ENCODE measurements at regions not wholly inside any gene's neighbourhood (a gene's known extent, or its start where the extent isn't known, plus 50 kb on each side); places are given as distances from the start of the nearest gene placed in this dataset.
"Not testable (repeated sequence)": the region's sequence is repeated elsewhere in the genome, so short reads cannot be mapped to it uniquely, and the experiment has no call there.

DNA sequence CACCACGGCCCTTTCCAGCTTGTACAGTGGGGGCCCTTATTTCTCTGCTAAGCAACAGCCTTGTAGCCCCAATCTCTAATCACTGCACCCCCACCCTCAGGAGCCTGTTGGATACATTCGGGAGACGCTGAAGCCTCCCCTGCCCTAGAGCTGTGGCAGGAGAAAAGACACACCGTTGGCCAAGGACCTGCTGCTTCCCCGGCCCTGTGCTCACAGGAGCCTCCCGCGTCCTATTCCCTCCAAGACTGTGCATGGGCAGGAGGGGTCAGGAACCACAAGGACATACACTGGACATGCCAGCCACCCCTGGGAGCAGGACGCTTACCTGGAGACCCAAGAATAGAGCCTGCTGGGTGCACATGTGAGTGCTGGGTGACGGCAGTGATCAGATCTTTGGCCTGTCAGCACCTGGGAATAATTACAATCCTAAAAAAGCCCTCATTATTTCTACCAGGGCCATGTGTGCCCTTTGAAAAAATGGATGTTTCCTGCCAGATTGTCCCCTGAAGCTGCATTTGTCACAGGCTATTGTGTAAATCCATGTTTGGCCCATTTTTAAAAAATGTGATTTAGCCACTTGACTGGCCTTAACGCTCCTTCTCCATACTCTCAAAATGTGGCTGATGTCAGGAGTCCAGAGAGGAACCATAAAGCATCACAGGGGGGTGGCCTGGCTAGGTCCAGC is 590.6 kb downstream of the MATN1 start:
- no peaks in the 10 kb centered on the region for H3K36me3 Mint-ChIP-seq
- no peak overlapping the region for H3K27ac Mint-ChIP-seq
- no peak overlapping the region for H3K4me3 Mint-ChIP-seq
- DNase-seq: no peak
- H3K4me1 Mint-ChIP-seq: peaks cover 0 to 3% of the 10 kb centered on the region in 2 donors
- no peaks in the 10 kb centered on the region for H3K9me3 Mint-ChIP-seq
- peaks cover 2 to 7% (median 5%) of the 10 kb centered on the region in 3 donors for H3K27me3 Mint-ChIP-seq (ENCODE audit: low read depth in 3 of 3)

DNA sequence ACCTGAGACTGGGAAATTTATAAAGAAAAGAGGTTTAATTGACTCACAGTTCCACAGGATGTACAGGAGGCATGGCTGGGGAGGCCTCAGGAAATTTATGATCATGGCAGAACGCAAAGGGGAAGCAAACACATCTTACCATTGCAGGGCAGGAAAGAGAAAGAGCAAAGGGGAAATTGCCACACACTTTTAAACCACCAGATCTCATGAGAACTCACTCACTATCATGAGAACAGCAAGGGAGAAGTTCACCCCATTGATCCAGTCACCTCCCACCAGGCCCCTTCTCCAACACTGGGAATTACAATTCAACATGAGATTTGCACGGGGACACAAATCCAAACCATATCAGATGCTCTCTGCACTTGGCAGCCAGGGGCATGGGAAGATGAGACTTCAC is 592.8 kb downstream of the MATN1 start:
- H3K4me3 Mint-ChIP-seq; H3K36me3 Mint-ChIP-seq; DNase-seq; H3K27ac Mint-ChIP-seq; H3K4me1 Mint-ChIP-seq; H3K27me3 Mint-ChIP-seq (ENCODE audit: low read depth in 3 of 3); H3K9me3 Mint-ChIP-seq: not testable (repeated sequence)

DNA sequence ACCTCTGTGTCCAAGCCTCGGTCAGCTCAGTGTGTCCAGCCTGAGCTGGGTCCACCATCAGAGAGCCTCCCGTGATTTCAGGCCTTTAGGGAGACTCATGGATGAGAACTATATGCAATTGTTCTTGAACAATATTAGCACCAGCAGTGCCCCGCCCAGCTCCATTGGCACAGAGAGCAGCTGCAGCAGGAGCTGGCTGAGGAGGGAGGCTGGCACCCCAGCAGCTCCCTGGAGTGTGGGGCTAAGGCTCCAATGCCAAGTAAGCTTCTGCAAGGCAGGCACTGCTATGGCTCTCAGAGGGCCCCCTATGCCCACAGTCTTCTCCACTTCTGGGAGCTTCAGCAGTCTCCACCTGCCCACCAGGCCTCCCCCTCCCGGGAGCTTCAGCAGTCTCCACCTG is 593.3 kb downstream of the MATN1 start:
- Mint-ChIP-seq H3K9me3 (no peaks in the 10 kb centered on the region), H3K4me1 (peaks cover 0 to 3% of the 10 kb centered on the region in 2 donors), H3K27me3 (ENCODE audit: low read depth in 3 of 3) (peaks cover 2 to 7% (median 5%) of the 10 kb centered on the region in 3 donors), H3K27ac (no peak overlapping the region), H3K4me3 (no peak overlapping the region), H3K36me3 (no peaks in the 10 kb centered on the region)
- DNase-seq: no peak

DNA sequence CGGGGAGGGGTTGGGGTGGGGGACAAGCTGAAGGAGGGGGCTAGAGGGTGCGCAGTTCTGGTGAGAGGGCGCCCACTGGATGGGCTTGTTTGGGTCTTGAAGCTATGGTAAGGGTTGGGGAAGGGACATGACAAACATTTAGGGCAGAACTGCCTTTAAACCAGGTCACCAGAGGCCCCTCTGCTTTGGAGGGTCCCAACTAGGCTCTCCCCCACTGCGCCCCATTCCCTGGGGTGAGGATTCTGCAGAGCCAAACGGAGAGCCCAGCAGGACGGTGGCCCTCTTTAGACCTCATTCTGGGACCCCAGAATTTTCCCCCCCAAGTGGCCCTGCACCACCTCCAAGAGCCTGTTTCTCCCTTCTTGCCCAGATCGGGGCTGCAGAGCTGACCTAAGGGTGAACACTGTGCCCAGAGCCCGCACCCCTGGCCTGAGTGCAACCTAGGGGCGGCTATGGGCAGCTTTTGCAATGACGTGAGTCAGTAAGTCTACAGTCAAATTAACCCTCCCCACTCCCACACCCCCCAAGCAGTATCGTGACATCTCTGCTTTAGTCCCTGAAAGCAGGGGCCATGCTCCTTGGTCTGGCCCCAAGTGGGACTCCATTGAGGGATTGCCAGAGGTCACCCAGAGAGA is 593.8 kb downstream of the MATN1 start:
- Mint-ChIP-seq H3K27me3 (ENCODE audit: low read depth in 3 of 3) (peaks cover 2 to 7% (median 5%) of the 10 kb centered on the region in 3 donors), H3K4me3 (no peak overlapping the region), H3K36me3 (no peaks in the 10 kb centered on the region), H3K27ac (no peak overlapping the region), H3K4me1 (peaks cover 0 to 3% of the 10 kb centered on the region in 2 donors), H3K9me3 (no peaks in the 10 kb centered on the region)
- no peak for DNase-seq

DNA sequence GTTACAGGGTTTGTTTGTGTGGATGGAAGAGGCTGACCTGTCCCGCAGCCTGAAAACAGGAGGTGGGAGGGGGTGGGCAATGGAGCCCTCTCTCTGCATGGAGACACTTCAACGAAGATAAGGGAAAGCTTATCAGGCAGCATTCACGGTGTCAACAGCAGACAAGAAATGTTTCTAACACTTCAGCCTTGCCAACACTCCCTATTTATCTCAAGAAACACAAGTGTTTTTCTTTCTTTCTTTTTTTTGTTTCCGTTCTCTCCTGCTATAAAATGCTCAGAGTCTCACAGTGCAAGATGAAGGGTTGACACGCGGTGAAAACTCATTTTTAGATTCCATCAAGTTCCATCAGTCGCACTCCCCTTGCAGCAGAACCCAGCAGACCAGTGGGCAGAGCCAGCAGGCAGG is 594.4 kb downstream of the MATN1 start:
- Mint-ChIP-seq H3K4me1 (peaks cover 0 to 3% of the 10 kb centered on the region in 2 donors), H3K9me3 (no peaks in the 10 kb centered on the region), H3K4me3 (no peak overlapping the region), H3K36me3 (no peaks in the 10 kb centered on the region), H3K27ac (no peak overlapping the region), H3K27me3 (ENCODE audit: low read depth in 3 of 3) (peaks cover 2 to 7% (median 5%) of the 10 kb centered on the region in 3 donors)
- no peak for DNase-seq

DNA sequence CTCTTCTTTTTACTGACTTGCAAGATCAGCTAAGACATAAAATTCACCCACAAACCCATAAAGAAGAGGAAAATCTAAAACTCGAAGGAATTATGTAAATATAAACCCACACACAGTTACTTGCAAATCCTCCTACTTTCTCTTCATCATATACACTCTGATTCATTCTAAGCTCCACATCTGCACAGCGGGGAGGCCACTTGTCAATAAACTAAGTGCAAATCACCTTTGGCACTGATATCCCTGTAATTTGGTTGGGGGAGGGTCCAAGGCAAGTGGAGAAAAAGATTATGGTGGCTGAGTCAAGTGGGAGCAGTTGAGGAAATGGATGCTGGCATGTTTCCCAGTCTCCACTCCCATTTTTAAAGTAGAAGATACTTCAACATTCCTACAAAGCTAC is 596.5 kb downstream of the MATN1 start:
- no peak overlapping the region for H3K27ac Mint-ChIP-seq
- H3K4me3 Mint-ChIP-seq: no peak overlapping the region
- DNase-seq: no peak

DNA sequence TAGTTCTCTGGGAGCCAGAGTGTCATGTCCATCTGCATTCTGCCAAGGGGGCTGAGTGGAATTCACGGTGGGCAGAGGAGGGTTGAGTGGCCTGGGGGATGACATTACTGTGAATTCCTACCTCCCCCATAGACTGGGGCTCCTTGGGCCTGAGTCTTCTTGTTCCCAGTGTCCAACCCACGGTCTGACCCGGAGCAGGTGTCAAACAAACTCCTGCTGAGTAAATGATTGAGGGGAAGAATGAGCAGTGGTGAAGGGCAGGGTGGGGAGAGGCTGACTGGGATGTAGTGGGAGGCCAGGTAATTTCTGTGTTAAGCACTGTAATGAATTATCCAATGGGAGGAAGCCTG is 597.6 kb downstream of the MATN1 start:
- no peak for DNase-seq
- Mint-ChIP-seq H3K27ac (no peak overlapping the region), H3K27me3 (ENCODE audit: low read depth in 3 of 3) (peaks cover 2 to 5% (median 2%) of the 10 kb centered on the region in 3 donors), H3K4me3 (no peak overlapping the region), H3K4me1 (peaks cover 0 to 3% of the 10 kb centered on the region in 2 donors), H3K9me3 (no peaks in the 10 kb centered on the region), H3K36me3 (peaks cover 0 to 4% (median 0%) of the 10 kb centered on the region in 3 donors)

More for the DNA sequence above, 596.5 kb downstream of the MATN1 start:
- Mint-ChIP-seq H3K36me3 (peaks cover 0 to 4% (median 0%) of the 10 kb centered on the region in 3 donors), H3K4me1 (peaks cover 0 to 3% of the 10 kb centered on the region in 2 donors), H3K27me3 (ENCODE audit: low read depth in 3 of 3) (peaks cover 2 to 5% (median 2%) of the 10 kb centered on the region in 3 donors), H3K9me3 (no peaks in the 10 kb centered on the region)

DNA sequence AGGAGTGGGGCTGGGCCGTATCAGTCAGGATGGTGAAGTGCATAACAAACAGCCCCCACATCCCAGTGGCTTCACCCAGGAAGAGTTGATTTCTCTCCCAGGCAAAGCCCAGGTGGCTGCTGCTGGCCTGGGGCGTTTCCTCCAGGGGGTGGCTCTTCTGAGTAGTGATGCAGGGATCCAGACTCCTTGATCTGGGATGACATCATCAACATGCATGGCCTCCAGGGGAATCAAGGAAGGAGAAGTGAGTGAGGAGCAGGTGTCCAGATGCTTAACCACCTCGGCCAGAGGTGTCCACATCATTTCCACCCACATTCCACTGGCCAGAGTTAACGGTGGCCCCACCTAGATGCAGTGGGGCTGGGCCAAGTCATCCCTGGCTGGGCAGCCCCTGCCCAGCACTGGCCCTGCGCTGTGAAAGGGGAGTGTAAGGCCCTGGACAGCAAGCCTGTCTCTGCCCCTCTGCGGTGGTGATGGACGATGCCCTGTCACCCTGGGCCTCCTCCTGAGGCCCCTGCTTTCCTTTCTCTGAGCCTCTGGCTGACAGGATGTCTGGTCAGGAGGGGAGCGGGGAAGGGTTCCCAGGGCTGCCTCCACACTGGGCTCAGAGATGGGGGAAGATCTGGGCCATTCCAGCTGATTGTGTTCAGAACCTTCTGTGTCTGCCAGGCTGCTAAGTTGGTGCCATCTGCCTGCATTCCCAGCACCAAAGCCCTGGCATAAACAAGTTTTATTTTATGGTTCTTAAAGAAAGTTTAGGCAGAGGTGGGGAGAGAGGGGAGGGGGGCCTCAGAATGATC is 598.2 kb downstream of the MATN1 start:
- Mint-ChIP-seq H3K9me3 (no peaks in the 10 kb centered on the region), H3K4me3 (no peak overlapping the region), H3K27me3 (ENCODE audit: low read depth in 3 of 3) (peaks cover 2 to 5% (median 2%) of the 10 kb centered on the region in 3 donors), H3K36me3 (peaks cover 0 to 4% (median 0%) of the 10 kb centered on the region in 3 donors), H3K27ac (peak overlapping the region in 1 of 6 donors; percentile 34), H3K4me1 (no peaks in the 10 kb centered on the region)
- DNase-seq: no peak

DNA sequence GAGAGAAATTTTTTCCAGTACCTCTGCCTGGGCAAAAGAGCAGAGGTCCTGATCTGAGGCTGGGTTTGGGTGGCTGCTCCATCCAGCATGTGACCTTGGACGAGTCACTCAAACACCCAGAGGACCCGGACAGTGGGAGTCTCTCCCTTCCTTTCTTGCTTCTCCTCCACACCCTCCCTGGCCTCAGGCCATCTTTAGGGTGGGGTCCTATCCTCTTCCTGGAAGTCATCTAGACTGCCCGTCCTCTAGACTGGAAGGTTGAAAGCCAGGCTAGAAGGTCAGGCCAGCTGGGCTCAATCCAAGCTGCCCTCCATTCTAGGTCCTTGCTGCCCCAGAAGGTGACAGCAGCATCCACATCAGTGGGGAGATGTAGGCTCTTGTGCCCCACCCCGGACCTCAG is 599.5 kb downstream of the MATN1 start:
- H3K36me3 Mint-ChIP-seq: peaks cover 0 to 4% (median 0%) of the 10 kb centered on the region in 3 donors
- H3K4me1 Mint-ChIP-seq: no peaks in the 10 kb centered on the region
- H3K9me3 Mint-ChIP-seq: no peaks in the 10 kb centered on the region
- DNase-seq: no peak
- H3K4me3 Mint-ChIP-seq: no peak overlapping the region
- peak overlapping the region in 1 of 6 donors; percentile 34 for H3K27ac Mint-ChIP-seq
- H3K27me3 Mint-ChIP-seq (ENCODE audit: low read depth in 3 of 3): peaks cover 0 to 5% (median 2%) of the 10 kb centered on the region in 3 donors

DNA sequence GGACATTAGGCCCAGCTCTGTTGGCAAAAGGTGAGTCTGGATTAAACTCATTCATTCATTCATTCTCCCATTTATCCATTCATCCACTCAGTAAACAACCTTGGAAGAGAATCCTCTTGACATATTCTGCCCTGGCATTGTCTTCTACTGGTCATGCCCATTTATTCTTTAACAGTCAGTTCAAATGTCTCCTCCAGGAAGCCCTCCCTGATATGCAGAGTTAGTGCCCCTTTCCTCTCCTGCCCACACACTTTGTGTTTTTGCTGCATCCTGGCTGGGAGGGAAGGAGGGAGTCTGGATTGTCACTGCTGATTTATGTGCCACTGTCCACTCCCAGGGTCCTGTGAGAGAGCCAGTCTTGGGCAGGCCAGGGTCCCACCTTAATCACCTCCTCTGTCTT is 600.3 kb downstream of the MATN1 start:
- no peak for DNase-seq
- Mint-ChIP-seq H3K36me3 (peaks cover 0 to 4% (median 0%) of the 10 kb centered on the region in 3 donors), H3K9me3 (no peaks in the 10 kb centered on the region), H3K27ac (no peak overlapping the region), H3K27me3 (ENCODE audit: low read depth in 3 of 3) (peaks cover 0 to 2% (median 0%) of the 10 kb centered on the region in 3 donors), H3K4me1 (no peaks in the 10 kb centered on the region), H3K4me3 (no peak overlapping the region)

DNA sequence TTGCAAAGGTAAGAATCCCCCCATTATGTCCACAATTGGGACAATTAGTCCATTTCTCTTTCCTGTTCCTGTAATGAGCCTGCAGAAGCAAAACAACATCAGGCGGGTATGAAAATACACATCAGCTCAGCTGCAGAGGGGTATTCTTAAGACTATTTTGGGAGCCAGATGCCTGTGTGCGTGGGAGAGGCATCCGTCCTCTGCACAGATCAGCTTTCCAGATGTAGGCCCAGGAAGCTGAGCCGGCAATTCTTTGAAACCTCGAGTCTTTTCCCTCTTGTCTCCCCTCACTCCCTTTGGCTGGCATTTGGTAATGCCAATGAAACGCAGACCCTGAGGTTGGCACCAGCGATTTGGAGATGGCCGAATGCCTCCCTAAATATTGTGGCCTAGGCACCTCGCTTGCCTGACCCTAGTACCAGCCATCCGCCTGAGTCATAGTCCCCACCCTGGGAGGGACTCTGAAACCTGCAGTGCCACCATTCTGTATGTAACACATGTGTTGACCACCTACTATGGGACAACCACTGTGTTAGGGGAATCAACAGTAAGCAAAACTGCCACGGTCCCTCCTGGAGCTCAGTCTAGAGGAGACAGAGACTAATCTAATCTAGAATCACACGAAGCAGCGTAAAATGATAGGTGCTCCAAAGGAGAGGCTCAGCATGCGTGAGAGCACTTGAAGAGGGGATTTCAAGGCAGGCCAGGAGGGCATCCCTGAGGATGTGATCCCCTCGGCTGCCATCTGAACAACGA is 603.0 kb downstream of the MATN1 start:
- H3K4me3 Mint-ChIP-seq: no peak overlapping the region
- H3K27ac Mint-ChIP-seq: no peak overlapping the region
- H3K9me3 Mint-ChIP-seq: no peaks in the 10 kb centered on the region
- H3K27me3 Mint-ChIP-seq (ENCODE audit: low read depth in 3 of 3): peaks cover 0 to 2% (median 0%) of the 10 kb centered on the region in 3 donors
- peaks cover 0 to 4% (median 0%) of the 10 kb centered on the region in 3 donors for H3K36me3 Mint-ChIP-seq
- no peaks in the 10 kb centered on the region for H3K4me1 Mint-ChIP-seq
- DNase-seq: no peak

DNA sequence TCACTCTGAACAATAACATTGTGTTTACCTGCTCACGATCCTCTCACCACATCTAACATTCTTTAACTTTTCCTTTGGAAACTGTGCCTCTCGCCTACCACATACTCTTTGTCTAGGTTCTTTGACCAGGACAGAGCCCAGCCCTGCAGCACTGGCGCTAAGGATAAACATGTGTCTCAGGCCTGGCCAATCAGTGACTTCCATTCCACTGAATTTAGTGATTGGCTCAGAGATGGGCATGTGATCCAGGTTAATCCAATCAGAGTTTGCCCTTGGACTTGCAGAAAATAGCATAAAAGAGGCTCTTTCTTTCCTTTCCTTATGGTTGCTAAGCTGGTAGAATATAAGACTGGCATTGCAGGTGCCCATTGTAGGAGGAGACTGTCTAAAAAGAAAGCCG is 605.7 kb downstream of the MATN1 start:
- Mint-ChIP-seq H3K4me1 (no peaks in the 10 kb centered on the region), H3K27me3 (ENCODE audit: low read depth in 3 of 3) (peaks cover 0 to 7% (median 3%) of the 10 kb centered on the region in 3 donors), H3K27ac (no peak overlapping the region), H3K4me3 (no peak overlapping the region), H3K9me3 (no peaks in the 10 kb centered on the region), H3K36me3 (no peaks in the 10 kb centered on the region)
- DNase-seq: no peak

DNA sequence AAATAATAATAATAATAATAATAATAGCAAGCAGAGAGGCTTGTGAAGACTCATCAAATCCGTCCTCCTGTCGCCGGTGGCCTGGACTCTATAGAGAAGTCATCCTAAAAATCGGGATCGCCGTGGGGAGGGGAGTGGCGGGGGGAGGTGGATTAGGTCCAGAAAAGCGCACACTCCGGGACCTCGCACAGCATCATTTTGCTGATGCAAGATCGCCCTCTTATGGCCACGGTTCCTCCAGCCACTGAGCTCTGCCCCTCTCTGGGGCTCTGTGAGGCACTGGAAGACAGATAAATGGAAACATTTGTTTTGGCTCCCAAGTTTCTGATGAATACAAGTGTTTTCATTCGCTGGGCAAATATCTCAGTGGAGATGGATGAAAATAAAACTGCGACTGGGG is 612.0 kb downstream of the MATN1 start:
- H3K4me3 Mint-ChIP-seq: no peak overlapping the region
- DNase-seq: peak in 1 of 3 donors; percentile 7
- H3K4me1 Mint-ChIP-seq: peaks cover 0 to 5% of the 10 kb centered on the region in 2 donors
- H3K9me3 Mint-ChIP-seq: no peaks in the 10 kb centered on the region
- H3K27me3 Mint-ChIP-seq (ENCODE audit: low read depth in 3 of 3): peaks cover 4 to 19% (median 11%) of the 10 kb centered on the region in 3 donors
- H3K36me3 Mint-ChIP-seq: no peaks in the 10 kb centered on the region
- no peak overlapping the region for H3K27ac Mint-ChIP-seq

Measured in immature natural killer cell (primary cell).